ENCODE measurements at regions not wholly inside any gene's neighbourhood (a gene's known extent, or its start where the extent isn't known, plus 50 kb on each side); places are given as distances from the start of the nearest gene placed in this dataset.

DNA sequence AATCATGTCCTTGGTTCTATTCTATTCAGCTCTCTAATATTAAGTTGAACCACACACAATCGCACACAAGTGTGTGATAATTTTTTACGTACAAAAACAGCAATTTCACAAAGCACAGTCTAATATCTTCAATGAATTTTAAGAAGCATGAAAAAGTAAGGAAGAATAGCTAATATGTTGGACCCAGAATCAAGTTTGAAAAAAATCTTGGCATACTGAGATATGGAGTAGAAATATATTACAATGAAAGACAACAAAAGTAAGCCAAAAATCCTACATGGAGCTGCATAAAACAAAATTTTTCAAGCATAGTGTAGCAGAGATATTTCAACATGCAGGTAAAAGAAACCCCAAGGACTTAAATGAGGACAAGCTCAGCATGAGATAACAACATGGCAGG, 219.1 kb upstream of the RND3 start:
- no peak for DNase-seq (ENCODE audit: low read depth in 2 of 2)

GRCh38 chr2:150705767-150706166, 218.3 kb upstream of the RND3 start:
- DNase-seq (ENCODE audit: low read depth in 2 of 2) = no peak

DNA sequence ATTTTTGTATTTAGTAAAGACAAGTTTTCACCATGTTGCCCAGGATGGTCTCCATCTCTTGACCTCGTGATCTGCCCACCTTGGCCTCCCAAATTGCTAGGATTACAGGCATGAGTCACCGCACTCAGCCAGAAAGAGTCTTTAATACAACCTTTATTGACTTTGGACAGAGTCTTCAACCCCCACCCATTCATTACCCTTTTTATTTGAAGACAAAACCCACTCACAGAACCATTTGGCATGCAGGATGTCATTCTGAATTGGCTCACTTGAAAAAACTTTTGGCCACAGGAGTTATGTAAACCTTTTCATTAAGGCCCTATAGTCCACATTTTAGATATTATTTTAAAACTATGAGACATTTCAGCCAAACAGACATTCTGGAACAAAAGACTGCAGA, 217.9 kb upstream of the RND3 start:
- DNase-seq (ENCODE audit: low read depth in 2 of 2) = no peak

DNA sequence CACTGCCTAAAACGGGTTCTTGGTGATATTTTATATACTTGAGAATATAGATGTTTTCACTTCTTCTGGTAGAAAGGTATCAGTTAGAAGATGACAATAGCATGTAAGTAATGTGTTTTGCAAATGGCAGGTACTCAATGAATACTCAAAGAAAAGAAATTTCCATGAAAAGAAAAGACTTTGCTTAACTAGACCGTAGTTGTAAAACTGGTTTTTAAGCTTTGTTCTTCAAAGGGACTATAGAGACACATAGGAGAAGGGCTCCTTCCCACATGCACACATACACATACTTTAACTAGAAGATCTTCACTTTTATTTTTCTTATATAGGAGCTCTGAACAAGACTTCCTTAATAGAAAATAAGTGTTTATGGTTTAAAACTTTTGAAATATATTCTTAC, 215.3 kb upstream of the RND3 start:
- DNase-seq (ENCODE audit: low read depth in 2 of 2) = no peak

DNA sequence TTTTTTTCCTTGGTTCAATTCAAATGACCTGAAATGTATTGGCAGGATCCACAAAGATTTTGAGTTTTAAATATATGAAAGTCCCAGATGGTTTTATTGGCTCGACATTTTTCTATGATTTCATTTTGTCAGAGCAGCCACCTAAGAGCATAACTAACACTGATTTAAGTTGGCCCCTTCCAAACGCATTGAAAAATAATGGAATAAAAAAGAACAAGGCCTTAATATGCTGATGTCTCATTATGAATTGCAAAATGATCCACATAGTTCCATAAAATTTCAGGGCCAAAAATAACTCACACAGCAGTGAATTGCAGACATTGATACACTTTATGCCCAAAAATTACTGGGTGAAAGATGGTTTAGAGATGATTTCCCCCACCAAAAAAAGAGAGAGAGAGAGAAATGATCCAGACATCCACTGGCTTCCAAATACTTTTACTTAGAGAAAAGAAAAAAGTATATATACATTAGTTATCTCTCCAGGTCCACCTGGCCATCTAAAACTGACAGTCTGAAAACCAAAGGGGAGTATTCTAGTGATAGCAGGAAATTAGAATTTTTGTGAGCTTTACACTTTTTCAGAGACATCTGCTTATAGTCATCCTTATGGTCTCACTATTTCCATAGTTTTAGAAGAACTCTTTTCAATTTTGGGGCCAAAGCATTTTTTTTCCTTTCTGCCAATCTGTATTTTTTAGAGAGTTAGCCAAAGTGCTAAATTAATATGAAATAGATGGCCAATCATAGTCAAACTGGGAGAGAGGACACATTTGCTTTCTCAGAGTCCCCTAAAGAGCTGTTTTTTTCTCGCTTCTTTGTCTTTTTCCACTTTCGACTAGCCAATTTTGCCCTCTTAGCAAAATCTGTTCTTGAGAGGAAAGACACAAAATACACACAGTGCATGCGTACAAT, 213.5 kb upstream of the RND3 start:
- DNase-seq (ENCODE audit: low read depth in 2 of 2) = no peak

DNA sequence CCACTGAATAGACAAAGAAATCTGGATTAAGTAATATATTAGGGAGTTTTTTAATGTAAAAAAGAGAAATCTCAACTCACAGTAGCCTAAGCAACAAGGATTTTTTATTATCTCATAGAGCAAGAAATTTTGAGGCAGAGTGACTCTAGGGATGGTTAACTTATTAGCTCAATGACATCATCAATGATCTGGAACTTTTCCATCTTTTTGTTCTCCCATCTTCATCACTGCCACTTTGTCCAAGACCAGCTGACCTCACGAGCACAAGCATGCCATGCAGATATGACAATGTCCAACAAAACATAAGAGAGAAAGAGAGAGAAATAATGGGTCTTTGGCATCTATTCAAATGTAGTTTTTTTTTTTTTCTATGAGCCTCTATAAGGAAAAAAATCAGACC, 211.8 kb upstream of the RND3 start:
- no peak for DNase-seq (ENCODE audit: low read depth in 2 of 2)

- DNase-seq (ENCODE audit: low read depth in 2 of 2) = no peak
Observed at GRCh38 chr2:150698016-150698661, 210.7 kb upstream of the RND3 start.

DNA sequence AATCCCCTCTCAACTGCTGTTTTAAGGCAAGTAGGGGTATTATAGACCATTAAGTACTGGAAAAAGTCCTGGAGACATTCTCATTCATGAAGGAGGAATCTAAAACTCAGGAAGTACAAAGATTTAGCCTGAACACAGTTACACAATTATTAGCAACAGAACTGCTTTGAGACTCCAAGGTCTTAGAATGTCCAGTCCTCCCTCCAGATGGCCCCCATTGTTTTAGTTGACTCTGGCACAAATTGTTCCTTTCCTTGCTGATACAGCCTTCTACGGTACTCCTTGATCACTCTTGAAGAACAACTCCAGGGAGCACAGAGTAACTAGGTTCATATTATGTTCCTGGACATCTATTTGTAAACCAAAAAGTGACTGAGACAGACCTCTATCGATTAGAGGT, 210.1 kb upstream of the RND3 start:
- no peak for DNase-seq (ENCODE audit: low read depth in 2 of 2)

- DNase-seq (ENCODE audit: low read depth in 2 of 2) = no peak
Observed at GRCh38 chr2:150695451-150696135, 208.1 kb upstream of the RND3 start.

- no peak for DNase-seq (ENCODE audit: low read depth in 2 of 2)
Observed at GRCh38 chr2:150693556-150693955, 206.1 kb upstream of the RND3 start.

DNA sequence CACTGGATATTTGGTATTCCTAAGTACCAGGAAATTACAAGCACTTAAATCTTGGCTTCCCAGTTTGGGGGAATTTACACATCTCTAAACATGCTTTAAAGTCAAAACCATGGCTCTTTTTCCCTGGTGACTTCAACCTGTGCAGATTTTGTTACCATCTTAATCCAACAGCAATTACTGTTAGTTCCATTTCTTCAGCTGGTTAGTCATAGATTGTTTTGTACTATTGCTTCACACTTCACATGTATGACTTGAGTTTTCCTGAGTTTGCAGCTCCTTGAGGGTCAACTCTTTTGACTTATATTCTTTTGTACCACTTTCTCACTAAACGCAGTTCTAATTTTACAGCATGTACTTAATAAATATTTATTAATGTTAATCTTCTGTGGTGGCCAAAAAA, 203.4 kb upstream of the RND3 start:
- DNase-seq (ENCODE audit: low read depth in 2 of 2) = no peak

GRCh38 chr2:150690261-150690660, 202.8 kb upstream of the RND3 start:
- no peak for DNase-seq (ENCODE audit: low read depth in 2 of 2)

DNA sequence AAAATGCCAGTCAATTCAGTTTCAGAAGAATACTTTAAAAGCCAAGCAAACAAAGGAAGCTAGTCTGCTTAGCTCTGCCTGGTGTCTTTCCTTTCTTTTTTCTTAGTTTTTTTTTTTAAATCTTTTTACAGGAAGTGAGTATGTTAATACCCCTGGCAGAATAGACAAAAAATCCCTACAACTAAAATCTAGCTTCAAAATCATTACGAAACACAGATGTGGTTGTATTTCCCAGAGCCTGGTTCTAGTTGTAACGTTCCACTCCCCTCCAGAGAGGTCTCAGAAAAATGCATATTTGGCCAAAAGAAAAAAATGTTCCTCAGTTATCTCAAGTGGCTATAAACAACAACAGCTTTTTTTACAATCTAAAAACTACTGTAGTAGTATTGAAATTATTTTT, 202.1 kb upstream of the RND3 start:
- no peak for DNase-seq (ENCODE audit: low read depth in 2 of 2)

DNA sequence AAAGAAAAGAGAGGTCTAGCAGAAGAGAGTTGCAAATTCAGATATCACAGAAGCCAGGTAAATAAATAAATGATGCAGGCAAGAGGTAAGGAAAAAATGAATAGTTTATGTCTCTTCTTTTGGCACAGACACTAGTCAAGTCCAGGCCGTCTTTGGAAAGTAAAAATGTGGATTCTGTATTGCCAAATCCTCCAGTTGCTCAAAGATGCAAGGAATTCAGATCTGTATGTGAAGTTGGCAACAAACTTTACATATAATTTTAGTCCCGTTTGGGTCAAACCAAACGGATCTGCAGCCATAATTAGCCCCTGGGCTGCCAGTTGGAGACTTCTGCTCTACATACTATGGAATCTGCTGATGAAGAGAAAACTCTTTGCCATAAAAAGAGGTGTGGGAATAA, 200.5 kb upstream of the RND3 start:
- no peak for DNase-seq (ENCODE audit: low read depth in 2 of 2)

DNA sequence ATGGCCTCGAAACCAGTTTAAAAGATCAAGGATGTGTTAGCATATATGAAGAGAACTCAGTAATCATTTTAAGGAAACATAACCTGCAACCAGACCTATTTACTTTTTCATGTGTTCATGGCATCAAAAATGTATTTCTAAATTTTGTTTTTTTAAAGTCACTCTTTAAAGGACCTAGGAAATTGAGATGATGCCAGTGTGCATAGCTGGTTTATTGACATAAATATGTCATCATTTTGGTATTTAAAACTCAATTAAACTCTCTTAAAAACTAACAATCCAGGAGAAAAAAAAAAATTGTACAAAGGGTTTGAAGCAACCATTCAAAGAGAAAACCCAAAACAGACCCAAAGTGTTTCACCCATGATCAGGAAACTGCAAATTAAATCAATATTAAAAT, 198.9 kb upstream of the RND3 start:
- no peak for DNase-seq (ENCODE audit: low read depth in 2 of 2)

DNA sequence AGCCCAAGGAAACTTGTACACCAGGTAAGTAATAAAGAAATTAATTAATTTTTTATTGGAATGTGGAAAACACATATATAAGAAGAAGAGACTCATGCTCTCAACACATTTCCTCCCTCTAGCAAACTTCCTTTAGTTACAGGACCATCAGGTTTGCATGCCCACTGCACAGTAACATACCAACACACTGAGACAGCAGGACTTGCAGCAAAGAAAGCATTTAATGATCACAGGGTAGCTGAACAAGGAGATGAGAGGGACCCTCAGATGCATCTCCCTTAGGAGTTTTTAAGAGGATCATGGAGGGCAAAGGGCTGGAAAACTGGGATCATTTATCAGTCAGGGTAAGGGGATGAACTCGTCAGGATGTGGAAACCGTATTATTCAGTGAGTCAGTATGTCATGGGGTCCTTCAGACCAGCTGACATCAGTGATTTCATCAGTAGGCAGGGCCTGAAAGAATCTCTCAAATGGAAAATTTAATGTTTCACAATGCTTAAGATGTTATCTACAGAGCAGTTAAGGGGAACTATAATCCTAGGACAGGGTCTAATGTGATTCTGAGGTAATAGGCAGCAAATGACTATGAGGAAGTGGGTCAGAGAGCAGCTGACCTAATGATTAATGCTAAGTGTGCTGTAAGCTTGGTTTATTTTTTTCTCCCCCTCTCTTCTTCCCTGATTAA, 193.8 kb upstream of the RND3 start:
- DNase-seq (ENCODE audit: low read depth in 2 of 2) = no peak

- no peak for DNase-seq (ENCODE audit: low read depth in 2 of 2)
Observed at GRCh38 chr2:150679456-150680120, 192.1 kb upstream of the RND3 start.

DNA sequence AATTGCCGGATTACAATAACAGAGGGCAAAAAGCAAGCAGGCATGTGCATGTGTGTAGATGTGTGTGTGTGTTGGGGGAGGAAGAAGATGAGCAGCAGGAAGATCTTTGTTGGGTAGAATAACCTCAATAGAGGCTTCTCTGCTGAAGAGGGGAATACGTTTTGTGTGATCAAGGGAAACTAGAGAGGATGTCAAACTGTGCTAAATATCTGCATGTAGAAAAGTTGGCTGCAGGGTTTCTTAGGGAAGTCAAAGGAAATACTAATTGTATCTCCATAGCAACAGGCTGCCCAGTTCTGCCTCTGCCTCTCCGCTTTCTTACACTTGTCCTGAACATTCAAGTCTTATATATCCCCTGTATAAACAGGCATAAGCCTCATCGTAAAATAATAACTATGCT, 190.1 kb upstream of the RND3 start:
- no peak for DNase-seq (ENCODE audit: low read depth in 2 of 2)

GRCh38 chr2:150676747-150677383, 189.4 kb upstream of the RND3 start:
- DNase-seq (ENCODE audit: low read depth in 2 of 2) = no peak

- DNase-seq (ENCODE audit: low read depth in 2 of 2) = no peak
Observed at GRCh38 chr2:150675807-150676206, 188.3 kb upstream of the RND3 start.

GRCh38 chr2:150674283-150674682, 186.8 kb upstream of the RND3 start:
- no peak for DNase-seq (ENCODE audit: low read depth in 2 of 2)
